Stimulated activated CD4-positive, alpha-beta T cell treated with anti-CD3 and anti-CD28 coated beads, TNF-alpha, amount 100 ng/mL, for 48 hours (primary cell): ENCODE measurements at regions not wholly inside any gene's neighbourhood (a gene's known extent, or its start where the extent isn't known, plus 50 kb on each side); places are given as distances from the start of the nearest gene placed in this dataset.
"Not testable (repeated sequence)": the region's sequence is repeated elsewhere in the genome, so short reads cannot be mapped to it uniquely, and the experiment has no call there.

Source experiments
- DNase-seq, 3 donors: peaks; one replicate each; pipeline ENCODE4 v3.0.0-alpha.2; 2020; ENCODE audit warnings: low read depth in 3 of 3

DNA sequence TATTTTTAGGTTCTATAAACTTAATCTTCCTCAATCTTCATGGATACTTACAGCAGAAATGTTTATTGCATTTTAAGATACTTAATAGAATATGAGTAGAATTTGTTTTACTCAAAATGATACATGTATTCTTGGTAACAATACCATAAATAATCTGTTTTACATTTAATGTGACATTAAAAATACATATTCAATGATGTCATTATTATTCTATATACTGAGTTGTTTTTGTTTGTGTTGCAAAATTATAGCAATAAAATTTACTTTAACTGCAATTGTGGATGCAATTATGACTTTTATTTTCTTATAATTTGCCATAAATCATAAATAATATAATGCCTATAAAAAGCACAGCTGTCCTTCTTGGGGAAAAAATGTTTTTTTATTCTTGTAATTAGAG, 275.9 kb upstream of the CCNG1 start:
- DNase-seq, result no peak

DNA sequence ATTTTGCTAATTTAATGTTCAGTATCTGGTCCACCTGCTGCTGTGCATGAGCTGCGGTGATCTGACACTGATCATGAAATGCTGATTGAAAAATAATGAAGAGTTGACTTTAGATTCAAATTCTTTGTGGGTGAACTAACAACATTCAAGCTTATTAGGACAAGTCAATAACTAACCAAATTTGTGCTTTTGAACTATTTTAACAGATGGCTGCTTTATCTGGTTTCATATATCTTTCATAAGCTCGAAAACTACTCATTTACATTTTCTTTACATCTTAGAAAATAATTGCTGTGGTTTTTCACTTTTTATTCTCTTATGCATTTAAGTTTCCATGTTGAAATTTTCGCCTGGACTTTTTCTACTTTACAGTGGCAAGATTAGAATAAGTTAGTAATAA, 274.8 kb upstream of the CCNG1 start:
- no peak for DNase-seq

DNA sequence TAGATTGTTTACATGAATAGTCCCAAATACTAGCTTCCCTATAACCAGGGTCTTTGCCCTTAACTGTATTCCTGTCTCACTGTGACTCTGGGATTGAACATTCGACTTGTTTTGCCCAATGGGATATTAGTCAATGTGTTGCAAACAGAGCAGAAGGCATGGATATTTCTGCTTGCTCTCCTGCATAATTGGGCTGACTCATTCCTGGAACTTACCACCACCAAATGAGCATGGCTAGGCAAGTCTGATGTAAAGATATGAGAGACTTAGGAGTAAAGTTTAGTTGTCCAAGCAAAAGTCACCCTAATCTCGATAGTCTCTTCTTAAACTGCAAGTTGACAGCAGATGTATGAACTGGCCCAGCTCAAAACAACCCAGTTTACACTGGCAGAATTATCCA, 273.5 kb upstream of the CCNG1 start:
- DNase-seq, result no peak

DNA sequence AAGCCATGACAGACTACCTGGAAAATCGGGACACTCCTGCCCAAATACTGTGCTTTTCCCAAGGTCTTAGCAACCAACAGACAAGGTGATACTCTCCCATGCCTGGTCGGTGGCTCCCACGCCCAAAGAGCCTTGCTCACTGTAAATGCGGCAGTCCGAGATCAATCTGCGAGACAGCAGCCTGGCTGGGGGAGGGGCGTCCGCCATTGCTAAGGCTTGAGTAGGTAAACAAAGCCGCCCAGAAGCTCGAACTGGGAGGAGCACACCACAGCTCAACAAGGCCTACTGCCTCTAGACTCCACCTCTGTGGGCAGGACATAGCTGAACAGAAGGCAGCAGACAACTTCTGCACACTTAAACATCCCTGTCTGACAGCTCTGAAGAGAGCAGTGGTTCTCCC, 272.1 kb upstream of the CCNG1 start:
- no peak for DNase-seq

DNA sequence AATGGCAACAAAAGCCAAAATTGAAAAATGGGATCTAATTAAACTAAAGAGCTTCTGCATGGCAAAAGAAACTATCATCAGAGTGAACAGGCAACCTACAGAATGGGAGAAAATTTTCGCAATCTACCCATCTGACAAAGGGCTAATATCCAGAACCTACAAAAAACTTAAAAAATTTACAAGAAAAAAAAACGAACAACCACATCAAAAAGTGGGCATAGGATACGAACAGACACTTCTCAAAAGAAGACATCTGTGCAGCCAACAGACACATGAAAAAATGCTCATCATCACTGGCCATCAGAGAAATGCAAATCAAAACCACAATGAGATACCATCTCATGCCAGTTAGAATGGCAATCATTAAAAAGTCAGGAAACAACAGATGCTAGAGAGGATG, 267.2 kb upstream of the CCNG1 start:
- not testable (repeated sequence) for DNase-seq

DNA sequence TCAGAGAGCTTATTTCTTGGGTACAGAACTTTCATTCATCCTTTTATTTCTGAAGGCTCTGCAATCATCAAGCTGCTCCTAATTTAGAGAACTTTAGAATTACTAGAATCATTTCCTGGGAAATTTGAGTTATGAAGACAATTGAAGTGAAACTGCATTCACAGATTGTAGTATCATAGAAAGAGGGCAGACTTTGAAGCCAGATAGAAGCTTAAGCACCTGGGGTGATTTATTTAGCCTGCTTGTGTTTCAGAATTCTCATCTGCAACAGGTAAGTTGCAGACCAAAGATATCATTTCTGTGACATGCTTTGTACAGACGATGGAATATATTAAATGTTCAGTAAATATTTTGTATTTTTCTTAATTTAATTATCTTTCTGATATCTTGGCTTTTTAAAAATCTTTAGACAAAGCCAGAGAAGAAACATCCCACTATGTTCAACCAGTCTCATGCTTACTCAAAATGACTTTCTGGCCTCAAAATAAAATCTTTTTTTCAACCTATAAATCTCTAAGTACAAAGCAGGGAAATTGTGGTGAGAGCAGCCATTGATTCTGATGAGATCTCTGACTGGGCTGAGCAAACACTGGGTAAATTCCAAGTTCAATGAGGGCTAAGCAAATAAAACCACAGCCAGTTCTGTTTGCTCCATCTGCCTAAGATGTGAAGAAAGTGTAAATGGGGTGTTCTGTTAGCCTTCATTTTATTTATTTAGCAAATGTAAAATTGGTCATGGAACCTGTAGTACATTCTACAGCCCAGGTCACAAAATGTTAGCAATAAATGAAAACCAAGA, 264.7 kb upstream of the CCNG1 start:
- no peak for DNase-seq

DNA sequence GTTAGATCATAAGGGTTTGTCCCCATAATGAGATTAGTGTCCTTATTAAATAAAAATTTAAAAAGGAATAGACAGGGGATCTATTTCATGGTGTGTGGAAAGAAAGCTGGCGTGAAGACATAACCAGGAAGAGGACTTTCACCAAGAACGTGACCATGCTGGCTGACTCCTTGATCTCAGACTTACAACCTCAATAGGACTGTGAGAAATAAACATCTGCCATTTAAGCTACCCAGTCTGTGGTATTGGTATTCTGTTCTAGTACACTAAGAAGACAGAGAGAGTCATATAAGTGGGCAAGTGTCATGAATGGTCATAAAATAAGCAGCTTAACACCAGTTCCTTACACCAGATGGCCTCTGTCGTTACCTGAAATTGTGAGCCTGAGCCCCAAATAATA, 259.4 kb upstream of the CCNG1 start:
- DNase-seq, result no peak

DNA sequence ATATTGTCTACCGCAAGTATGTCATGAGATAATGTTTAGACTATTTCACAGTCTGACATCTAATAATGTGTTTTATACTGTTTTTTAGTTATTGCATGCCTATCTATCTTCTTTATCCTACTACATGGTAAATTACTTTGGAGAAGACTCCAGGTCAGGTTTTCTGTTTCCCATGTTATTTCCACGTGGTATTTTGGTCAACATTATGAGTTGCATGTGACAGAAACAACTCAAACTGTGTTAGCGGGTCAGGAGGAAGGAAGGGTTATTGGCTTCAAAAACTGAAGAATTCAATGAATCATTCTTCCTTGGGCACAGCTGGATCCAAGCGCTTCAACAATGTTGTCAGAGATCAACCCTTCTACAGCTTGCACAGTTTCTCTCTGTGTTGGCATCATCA, 252.1 kb upstream of the CCNG1 start:
- DNase-seq, result no peak

DNA sequence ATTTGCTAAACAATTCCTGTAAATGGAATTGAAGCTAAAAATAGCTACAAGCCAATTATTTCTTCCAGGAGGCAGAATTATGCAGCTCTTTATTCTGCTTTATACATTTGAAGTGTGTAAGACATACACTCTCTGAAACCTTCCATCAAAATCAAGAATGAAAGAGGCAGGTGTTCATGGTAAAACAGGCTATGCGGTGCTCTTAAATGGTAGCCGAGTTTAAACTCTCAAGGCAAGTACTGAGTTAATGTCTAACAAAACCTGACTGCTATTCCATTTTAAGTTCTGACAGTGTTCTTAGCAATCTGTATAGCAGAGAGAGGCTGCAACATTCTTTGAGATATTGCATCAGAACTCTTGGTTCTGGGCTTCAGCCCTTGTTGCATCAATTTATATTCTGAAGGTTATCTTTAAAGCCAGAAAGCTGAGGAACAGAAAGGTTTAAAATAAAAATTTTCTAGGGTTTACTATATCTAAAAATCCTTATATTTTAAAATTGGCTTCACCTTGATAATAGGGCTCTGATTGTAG, 248.3 kb upstream of the CCNG1 start:
- no peak for DNase-seq

DNA sequence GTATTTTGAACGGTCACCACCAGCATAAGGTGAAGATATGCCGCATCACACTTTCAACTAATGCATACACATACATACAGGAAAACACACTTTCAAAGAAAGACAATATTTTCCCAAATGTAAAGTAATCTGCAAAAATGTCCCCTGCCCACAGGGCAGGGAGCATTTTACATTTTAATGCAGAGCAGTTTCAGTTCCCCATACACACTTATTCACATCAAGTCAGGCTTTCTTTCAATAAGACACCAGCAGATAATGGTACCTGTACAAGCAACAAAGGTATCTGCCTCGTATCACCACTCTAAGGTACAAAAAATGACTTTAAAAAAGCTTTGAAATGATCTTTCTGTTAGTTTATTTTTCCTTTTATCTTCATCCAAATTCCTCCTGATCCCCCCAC, 247.1 kb upstream of the CCNG1 start:
- no peak for DNase-seq

DNA sequence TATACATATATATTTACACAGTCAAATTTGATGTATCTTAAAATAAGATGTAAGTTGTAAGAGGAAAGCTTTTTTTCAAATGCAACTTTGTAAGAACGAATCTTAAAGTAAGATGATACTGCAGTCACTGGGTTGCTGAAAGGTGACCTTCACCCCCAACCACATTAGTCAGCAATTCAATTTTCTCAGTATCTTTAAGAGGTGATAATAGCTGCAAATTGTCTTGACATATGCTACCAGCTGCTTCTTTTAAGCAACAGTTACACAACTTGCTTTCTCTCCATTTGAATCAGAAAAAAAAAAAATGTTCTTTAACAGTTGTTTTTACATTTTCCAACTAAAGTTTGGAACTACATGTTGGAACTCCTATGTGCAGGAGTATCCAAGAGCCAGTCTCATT, 246.6 kb upstream of the CCNG1 start:
- no peak for DNase-seq

DNA sequence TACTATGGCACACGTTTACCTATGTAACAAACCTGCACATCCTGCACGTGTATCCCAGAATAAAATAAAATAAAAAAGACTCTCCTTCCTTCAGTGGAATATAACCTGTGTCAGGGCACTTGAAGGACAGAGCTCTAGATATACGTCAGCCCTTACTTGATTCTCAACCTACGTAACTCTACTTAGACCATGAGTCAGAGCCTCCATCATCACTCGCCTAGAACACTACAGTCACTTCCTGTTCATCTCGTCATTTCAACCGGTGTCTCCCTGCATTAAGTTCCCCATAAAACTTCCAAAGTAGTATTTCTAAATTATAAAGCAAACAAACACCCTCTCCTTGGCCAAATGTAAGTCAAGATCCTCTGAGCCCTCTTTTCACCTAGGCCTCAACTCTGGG, 243.5 kb upstream of the CCNG1 start:
- no peak for DNase-seq

DNA sequence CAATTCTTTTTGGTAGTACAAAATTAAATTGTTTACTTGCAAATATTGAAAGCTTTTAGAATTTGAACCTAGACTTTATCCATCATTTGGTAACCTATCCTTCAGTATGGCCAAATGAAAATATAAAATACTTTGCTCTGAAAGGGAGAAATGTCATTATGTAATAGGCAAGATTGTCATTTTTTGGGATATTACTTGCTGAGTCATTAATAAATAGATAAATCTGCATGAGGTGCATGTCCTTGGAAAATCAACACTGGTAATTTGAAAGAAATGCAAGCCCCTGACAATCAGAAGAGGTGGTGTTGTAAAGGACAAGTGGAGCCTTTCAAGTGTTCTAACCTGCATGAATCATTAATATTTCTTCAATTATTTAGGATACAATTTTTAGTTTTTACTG, 231.8 kb upstream of the CCNG1 start:
- no peak for DNase-seq

DNA sequence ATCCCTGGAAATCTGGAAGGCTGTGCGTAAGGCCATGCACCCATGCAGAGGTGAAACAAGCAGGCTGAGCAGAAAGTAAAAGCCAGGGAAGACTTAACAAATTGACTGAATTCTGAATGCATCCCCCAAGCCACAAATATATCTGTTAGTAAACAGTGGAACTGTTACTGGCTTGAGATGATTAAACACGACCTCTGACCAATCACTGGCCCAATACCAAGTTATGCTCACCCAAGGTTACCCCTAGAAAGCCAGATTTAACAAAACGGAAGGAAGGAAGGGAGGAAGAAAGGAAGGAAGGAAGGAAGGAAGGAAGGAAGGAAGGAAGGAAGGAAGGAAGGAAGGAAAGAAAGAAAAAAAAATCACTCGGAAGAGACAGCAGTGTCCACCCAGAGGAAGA, 215.8 kb upstream of the CCNG1 start:
- DNase-seq, result no peak

DNA sequence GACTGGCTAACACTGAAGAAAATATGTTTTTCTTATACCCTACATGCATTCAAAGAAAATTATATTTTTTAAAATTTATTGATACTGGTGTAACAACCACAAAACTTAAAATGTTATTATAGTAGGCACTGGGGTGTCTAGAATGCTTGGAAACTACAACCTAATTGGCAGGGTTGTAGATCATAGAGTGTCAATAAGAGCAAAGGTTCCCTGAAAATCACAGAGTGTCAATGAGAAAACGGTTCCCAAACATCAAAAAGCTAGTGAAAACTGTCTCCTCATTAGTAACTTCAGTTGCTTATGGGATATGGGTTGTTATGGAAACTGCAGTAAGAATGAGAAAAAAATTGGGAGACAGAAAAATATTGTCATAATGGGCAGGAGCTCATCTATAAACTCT, 214.4 kb upstream of the CCNG1 start:
- no peak for DNase-seq

DNA sequence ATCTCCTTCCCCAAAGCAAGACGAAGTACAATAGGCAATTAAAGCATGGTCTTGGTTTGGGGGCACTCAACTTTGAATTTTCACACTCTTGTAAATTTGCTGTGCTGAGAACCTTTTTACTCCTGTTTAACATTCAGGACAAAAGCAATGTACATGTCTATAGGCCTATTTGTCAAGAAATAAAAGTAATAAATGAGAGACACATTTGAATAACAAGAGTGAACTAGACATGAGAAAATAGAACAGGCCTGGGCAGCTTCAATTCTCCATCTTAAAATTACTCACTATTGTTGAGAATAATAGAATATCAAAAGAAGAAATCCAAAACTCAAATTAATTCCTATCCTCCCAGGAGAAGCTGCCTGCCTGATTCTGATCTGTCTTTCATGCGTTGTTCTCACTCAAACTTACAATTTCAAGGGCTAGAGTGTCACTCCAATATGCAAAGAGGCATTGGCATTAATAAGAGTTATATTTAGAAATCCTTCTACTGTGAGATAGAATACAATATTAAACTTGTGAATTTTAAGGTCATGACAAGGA, 192.9 kb upstream of the CCNG1 start:
- no peak for DNase-seq

DNA sequence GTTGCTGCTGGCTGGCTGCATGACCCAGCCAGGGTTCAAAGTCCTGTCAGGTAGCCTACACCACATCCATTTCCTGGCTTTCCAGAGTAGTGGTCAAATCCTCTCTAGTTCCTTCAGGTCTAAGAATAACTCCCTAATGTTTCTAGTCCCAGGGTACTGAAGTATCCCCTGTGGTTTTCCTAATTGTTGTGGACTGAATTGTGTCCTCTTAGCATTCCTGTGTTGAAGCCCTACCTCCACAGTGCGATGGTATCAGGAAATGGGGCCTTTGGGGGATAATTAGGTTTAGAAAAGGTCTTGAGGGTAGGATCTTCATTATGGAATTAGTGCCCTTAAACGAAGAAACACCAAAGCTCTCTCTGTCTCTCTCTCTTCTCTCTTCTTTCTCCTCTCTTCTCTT, 191.8 kb upstream of the CCNG1 start:
- no peak for DNase-seq

DNA sequence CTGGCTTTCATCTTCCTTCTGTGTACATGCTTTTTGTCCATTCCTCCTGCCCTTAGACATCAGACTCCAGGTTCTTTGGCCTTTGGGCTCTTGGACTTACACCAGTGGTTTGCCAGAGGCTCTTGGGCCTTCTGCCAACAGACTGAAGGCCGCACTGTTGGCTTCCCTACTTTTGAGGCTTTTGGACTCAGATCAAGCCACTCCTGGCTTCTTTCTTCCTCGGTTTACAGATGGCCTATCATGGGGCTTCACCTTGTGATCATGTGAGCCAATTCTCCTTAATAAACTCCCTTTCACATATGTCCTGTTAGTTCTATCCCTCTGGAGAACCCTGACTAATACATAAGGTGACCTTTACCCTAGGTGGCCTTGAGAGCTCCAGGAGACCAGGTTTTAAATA, 189.1 kb upstream of the CCNG1 start:
- no peak for DNase-seq

DNA sequence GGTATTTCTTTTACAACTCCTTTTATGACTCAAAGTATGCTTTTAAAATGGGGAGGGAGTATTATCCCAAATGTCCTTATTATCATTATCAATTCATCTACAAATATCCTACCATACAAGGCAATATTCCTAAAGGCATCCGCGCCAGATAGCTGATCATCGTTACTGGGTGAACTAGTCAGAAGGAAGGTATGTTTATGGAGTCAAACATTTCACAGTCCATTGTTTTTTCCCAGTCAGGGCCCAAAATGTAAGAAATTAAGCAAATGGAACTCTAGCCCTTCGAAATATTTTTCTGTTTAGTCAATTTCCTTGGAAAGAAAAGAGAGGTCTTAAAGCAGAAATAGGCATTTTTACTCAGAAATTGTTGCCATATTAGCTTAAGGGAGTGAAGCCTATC, 188.5 kb upstream of the CCNG1 start:
- DNase-seq, result no peak

DNA sequence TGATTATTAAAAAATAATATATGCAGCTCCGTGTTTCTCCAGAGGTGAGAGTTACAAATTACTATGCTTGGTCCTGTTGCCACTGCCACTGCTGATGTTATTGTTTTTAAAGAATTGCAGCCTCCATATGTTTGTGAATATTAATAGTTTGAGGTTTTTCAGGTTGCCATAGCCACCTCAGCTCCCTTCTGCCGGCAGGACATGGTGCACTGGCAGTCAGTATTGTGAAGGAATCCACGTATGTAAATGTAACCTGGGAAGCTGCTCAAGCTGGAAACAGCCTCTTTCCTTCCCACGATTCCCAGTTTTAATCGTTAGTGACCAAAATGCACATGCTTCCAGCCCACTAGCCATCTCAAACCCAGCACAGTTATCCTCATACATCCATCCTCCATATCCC, 184.4 kb upstream of the CCNG1 start:
- DNase-seq, result no peak

DNA sequence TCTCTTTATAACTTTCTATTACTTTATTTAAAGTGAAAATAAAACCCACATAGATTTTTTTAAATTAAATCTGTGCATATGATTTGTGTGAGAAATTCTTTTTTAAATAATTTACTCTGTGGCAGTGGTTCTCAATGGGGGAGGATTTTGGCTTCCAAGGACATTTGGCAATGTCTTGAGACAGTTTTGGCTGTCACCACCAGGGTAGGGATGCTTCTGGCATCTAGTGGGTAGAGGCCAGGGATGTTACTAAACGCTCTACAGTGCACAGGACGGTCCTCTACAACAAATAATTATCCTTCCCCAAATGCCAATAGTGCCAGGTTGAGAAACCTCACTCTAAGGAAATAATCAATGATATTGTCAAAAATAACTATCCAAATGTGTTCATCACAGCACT, 177.9 kb upstream of the CCNG1 start:
- DNase-seq, result no peak

DNA sequence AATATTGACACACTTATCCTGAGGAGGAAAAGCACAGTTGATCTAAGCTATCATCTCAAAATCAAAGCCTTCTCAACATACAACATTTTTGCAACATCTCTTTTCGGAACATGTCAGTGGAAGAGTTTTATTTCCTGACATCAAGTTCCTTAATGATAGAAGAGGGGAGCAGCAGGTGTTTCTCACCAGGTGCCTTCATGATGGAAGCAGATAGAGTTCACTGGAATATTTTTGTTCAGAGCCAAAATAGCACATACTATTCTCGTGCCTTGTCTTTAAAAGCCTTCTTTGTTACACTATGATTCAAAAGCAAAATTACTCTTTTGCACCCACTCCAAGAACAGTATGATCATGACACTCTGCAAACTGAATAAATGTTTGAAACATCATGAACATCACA, 176.9 kb upstream of the CCNG1 start:
- no peak for DNase-seq

DNA sequence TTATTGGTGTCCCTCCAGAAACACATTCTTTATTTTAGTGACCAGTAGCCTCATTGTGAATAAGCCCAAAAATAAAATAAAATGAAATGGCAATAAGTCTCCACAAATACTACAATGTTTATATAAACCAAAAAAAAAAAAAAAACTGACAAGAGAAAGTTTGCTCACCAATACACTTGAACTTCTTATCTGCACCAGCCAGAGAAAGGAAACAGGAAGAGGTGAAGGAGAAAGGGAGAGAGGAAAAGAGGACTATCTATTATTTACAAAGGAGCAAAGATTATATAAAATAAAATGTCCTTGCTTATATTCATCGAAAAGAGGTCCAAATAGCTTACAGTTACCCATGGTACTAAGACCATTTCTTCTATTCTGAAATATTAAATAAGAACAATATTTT, 176.4 kb upstream of the CCNG1 start:
- DNase-seq, result no peak
